Keratinocyte (primary cell): ENCODE measurements at regions not wholly inside any gene's neighbourhood (a gene's known extent, or its start where the extent isn't known, plus 50 kb on each side); places are given as distances from the start of the nearest gene placed in this dataset.

ENCODE experiments used
- EZH2 ChIP-seq: IDR thresholded peaks from one replicate; pipeline ENCODE4 v1.6.1; 2012; ENCODE audit warnings: inconsistent platforms, mild to moderate bottlenecking, low read length, moderate library complexity
- TF ChIP-seq, protein P1 (sequence below), 3 experiments: IDR thresholded peaks in 1 of 3; conservative IDR thresholded peaks in 1 of 3; optimal IDR thresholded peaks in 1 of 3; 2 replicates in 2 of 3; 3 replicates in 1 of 3; pipeline versions ENCODE3 to v1.5.1; 2011; ENCODE audit warnings: low read length in 3 of 3, mild to moderate bottlenecking in 3 of 3, moderate library complexity in 2 of 3, control low read depth in 1 of 3, inconsistent platforms in 1 of 3; ENCODE audit not compliant: insufficient read depth in 2 of 3; ENCODE audit errors: extremely low read depth in 1 of 3

GRCh38 chr1:194535369-194535768, 1349.0 kb upstream of the B3GALT2 start:
- TF ChIP-seq, protein P1, sequence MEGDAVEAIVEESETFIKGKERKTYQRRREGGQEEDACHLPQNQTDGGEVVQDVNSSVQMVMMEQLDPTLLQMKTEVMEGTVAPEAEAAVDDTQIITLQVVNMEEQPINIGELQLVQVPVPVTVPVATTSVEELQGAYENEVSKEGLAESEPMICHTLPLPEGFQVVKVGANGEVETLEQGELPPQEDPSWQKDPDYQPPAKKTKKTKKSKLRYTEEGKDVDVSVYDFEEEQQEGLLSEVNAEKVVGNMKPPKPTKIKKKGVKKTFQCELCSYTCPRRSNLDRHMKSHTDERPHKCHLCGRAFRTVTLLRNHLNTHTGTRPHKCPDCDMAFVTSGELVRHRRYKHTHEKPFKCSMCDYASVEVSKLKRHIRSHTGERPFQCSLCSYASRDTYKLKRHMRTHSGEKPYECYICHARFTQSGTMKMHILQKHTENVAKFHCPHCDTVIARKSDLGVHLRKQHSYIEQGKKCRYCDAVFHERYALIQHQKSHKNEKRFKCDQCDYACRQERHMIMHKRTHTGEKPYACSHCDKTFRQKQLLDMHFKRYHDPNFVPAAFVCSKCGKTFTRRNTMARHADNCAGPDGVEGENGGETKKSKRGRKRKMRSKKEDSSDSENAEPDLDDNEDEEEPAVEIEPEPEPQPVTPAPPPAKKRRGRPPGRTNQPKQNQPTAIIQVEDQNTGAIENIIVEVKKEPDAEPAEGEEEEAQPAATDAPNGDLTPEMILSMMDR (optimal IDR thresholded peaks at IDR 0.05 in 1 of 3, IDR thresholded peaks at IDR 0.05 in 1 of 3, conservative IDR thresholded peaks at IDR 0.05 in 1 of 3; ENCODE audit: extremely low read depth in 1 of 3, insufficient read depth in 2 of 3, low read length in 3 of 3): no peak
- no peak for TF ChIP-seq EZH2
